ENCODE measurements at regions not wholly inside any gene's neighbourhood (a gene's known extent, or its start where the extent isn't known, plus 50 kb on each side); places are given as distances from the start of the nearest gene placed in this dataset.

GRCh38 chr13:67635754-67636153 lies 405.6 kb upstream of the PCDH9 start:
- Histone ChIP-seq H3K36me3 (ENCODE audit: control insufficient read depth in 2 of 4, insufficient read depth in 4 of 4, low read length in 3 of 4) (no peaks in the 10 kb centered on the region), H3K79me1 (ENCODE audit: low read depth, low read length) (no peaks in the 10 kb centered on the region), H3K27me3 (replicated peaks in 1 of 4; ENCODE audit: control insufficient read depth in 3 of 4, extremely low read depth in 1 of 4, insufficient read depth in 3 of 4, low read length in 3 of 4) (no peaks in the 10 kb centered on the region), H3K4me3 (ENCODE audit: extremely low read depth in 1 of 4, insufficient read depth in 2 of 4, low read depth in 3 of 4, low read length in 4 of 4) (no peak overlapping the region), H3K56ac (replicated peaks; ENCODE audit: insufficient read length, low read depth, low read length) (no peak overlapping the region), H2BK5ac (ENCODE audit: low read depth, low read length) (no peak overlapping the region), H3K14ac (ENCODE audit: insufficient read length) (no peak overlapping the region), H3K4ac (replicated peaks; ENCODE audit: insufficient read length, low read depth, low read length) (no peak overlapping the region), H3K23me2 (ENCODE audit: low read depth, low read length) (no peaks in the 10 kb centered on the region), H2AK5ac (ENCODE audit: low read depth, low read length) (no peak overlapping the region), H3K27ac (ENCODE audit: low read depth, low read length) (no peak overlapping the region), H4K8ac (ENCODE audit: extremely low read depth, insufficient read depth, low read length) (no peak overlapping the region), H3K79me2 (ENCODE audit: control insufficient read depth in 1 of 2, insufficient read depth in 2 of 2, low read length in 2 of 2) (no peaks in the 10 kb centered on the region), H3K4me1 (replicated peaks in 1 of 4; ENCODE audit: control insufficient read depth in 3 of 4, insufficient read depth in 4 of 4, low read length in 3 of 4) (peaks cover 0 to 2% (median 0%) of the 10 kb centered on the region in 4 experiments; a peak in 1 of 7 replicates), H4K91ac (replicated peaks; ENCODE audit: insufficient read length, low read length) (no peak overlapping the region), H3K9me3 (ENCODE audit: insufficient read depth in 2 of 2, low read depth in 1 of 2, low read length in 1 of 2) (no peaks in the 10 kb centered on the region), H2BK15ac (ENCODE audit: low read length) (no peak overlapping the region), H4K20me1 (replicated peaks in 1 of 2; ENCODE audit: control insufficient read depth in 1 of 2, insufficient read depth in 2 of 2, low read length in 2 of 2) (no peaks in the 10 kb centered on the region), H2AFZ (ENCODE audit: low read length) (no peak overlapping the region), H2BK20ac (ENCODE audit: low read length) (no peak overlapping the region), H3K4me2 (ENCODE audit: insufficient read depth in 1 of 2, low read depth in 2 of 2, low read length in 2 of 2) (no peak overlapping the region), H2BK120ac (replicated peaks; ENCODE audit: low read depth, low read length) (no peak overlapping the region), H4K5ac (ENCODE audit: insufficient read length, low read depth, low read length) (no peak overlapping the region), H3K18ac (ENCODE audit: extremely low read depth, low read length) (no peak overlapping the region), H2BK12ac (ENCODE audit: low read depth, low read length) (no peak overlapping the region), H3K9ac (replicated peaks in 1 of 4; ENCODE audit: extremely low read depth in 1 of 4, low read depth in 3 of 4, low read length in 3 of 4) (no peak overlapping the region), H3K23ac (ENCODE audit: insufficient read length) (no peak overlapping the region)
- CTCF ChIA-PET (ENCODE audit: partially characterized antibody) = interaction anchor here (2.4 kb wide), 1 partner anchor 9 kb away, joined by 7 read pairs; no protein-coding TSS in a partner anchor
- TF ChIP-seq SIX5 (IDR thresholded peaks at IDR 0.05; ENCODE audit: low read depth, low read length) (no peak), GTF2F1 (IDR thresholded peaks at IDR 0.05; ENCODE audit: borderline replicate concordance, low read depth, low read length) (no peak), USF2 (IDR thresholded peaks at IDR 0.05; ENCODE audit: low read length) (no peak), RXRA (IDR thresholded peaks at IDR 0.05; ENCODE audit: insufficient read depth, low read depth, low read length) (no peak), RBBP5 (IDR thresholded peaks at IDR 0.05; ENCODE audit: borderline replicate concordance, low read depth, low read length) (no peak), FOSL1 (IDR thresholded peaks at IDR 0.05; ENCODE audit: insufficient read depth, low read depth, low read length) (no peak), SP1 (IDR thresholded peaks at IDR 0.05; ENCODE audit: low read depth, low read length) (no peak), ATF3 (IDR thresholded peaks at IDR 0.05; ENCODE audit: insufficient read depth, low read depth, low read length) (no peak)
- no peak for DNase-seq (ENCODE audit: low read depth in 1 of 2, low spot score in 2 of 2)
- no peak for FAIRE-seq
- POLR2A ChIA-PET (ENCODE audit: partially characterized antibody) = no interaction called here
- WGBS, 2 experiments (ENCODE audit: extremely low coverage in 1 of 2, insufficient coverage in 1 of 2, insufficient read length in 1 of 2, insufficient replicate concordance in 2 of 2, low coverage in 1 of 2, low lambda C conversion rate in 2 of 2, missing lambda C conversion rate in 1 of 2) = 97% methylated on average over 3 of the region's 3 CpGs; no CpG with 5 or more reads in 1 of the 2 experiments

Data from H1 (cell line).